Hepatocyte (in vitro differentiated cells): ENCODE measurements at regions not wholly inside any gene's neighbourhood (a gene's known extent, or its start where the extent isn't known, plus 50 kb on each side); places are given as distances from the start of the nearest gene placed in this dataset.

Experiments
- DNase-seq: peaks from one replicate; pipeline ENCODE4 v3.0.0-alpha.2; 2016; ENCODE audit warnings: low spot score
- H2AFZ ChIP-seq: fragments of 200-600 bp; sonication (generic); 2 replicates; pipeline ENCODE4 v1.6.0; 2016; ENCODE audit warnings: antibody characterized with exemption, mild to moderate bottlenecking
- H3K27ac ChIP-seq: fragments of 200-600 bp; sonication (generic); 2 replicates; pipeline ENCODE4 v1.5.1; 2016; ENCODE audit warnings: mild to moderate bottlenecking
- H3K27me3 ChIP-seq: fragments of 200-600 bp; sonication (generic); 2 replicates; pipeline ENCODE4 v1.6.1; 2016
- H3K36me3 ChIP-seq: fragments of 200-600 bp; sonication (generic); replicated peaks from 2 replicates; pipeline ENCODE4 v1.5.1; 2016; ENCODE audit warnings: low read depth; ENCODE audit not compliant: insufficient read depth
- H3K4me1 ChIP-seq: fragments of 200-600 bp; sonication (generic); 2 replicates; pipeline ENCODE4 v1.5.1; 2016; ENCODE audit warnings: mild to moderate bottlenecking, moderate library complexity; ENCODE audit not compliant: insufficient read depth
- H3K4me2 ChIP-seq: fragments of 200-600 bp; sonication (generic); 2 replicates; pipeline ENCODE4 v1.6.0; 2016
- H3K4me3 ChIP-seq: fragments of 200-600 bp; sonication (generic); 2 replicates; pipeline ENCODE4 v1.5.1; 2016; ENCODE audit warnings: mild to moderate bottlenecking
- H3K79me2 ChIP-seq: fragments of 200-600 bp; sonication (generic); 2 replicates; pipeline ENCODE4 v1.6.0; 2017; ENCODE audit warnings: mild to moderate bottlenecking
- H3K9me2 ChIP-seq: fragments of 200-600 bp; sonication (generic); replicated peaks from 2 replicates; pipeline ENCODE4 v1.6.0; 2017; ENCODE audit warnings: mild to moderate bottlenecking; ENCODE audit not compliant: insufficient read depth
- H3K9me3 ChIP-seq: fragments of 200-600 bp; sonication (generic); 2 replicates; pipeline ENCODE4 v1.5.1; 2016; ENCODE audit warnings: low read depth, mild to moderate bottlenecking
- H4K20me1 ChIP-seq: fragments of 200-600 bp; sonication (generic); 2 replicates; pipeline ENCODE4 v1.6.0; 2016; ENCODE audit warnings: mild to moderate bottlenecking; ENCODE audit not compliant: insufficient read depth, poor library complexity, severe bottlenecking
- EZH2 ChIP-seq: fragments of 200-600 bp; sonication (generic); IDR thresholded peaks from 2 replicates; pipeline ENCODE4 v1.6.1; 2016; ENCODE audit warnings: antibody characterized with exemption, mild to moderate bottlenecking, borderline replicate concordance
- EZH2phosphoT487 ChIP-seq: fragments of 200-600 bp; sonication (generic); IDR thresholded peaks from one replicate; pipeline ENCODE4 v1.6.1; 2018; ENCODE audit warnings: antibody characterized with exemption, mild to moderate bottlenecking, low read depth, moderate library complexity; ENCODE audit not compliant: unreplicated experiment, severe bottlenecking
- WGBS: methylation state at CpG from one replicate; pipeline ENCODE4 v1.1.6; 2016; ENCODE audit warnings: low lambda C conversion rate; ENCODE audit errors: missing lambda C conversion rate; 5-methylcytosine and 5-hydroxymethylcytosine counted together
- TF ChIP-seq, protein P1 (sequence below): fragments of 200-600 bp; sonication (generic); IDR thresholded peaks from 2 replicates; pipeline ENCODE4 v1.5.1; 2016; ENCODE audit warnings: antibody characterized with exemption, mild to moderate bottlenecking; ENCODE audit not compliant: poor library complexity

DNA sequence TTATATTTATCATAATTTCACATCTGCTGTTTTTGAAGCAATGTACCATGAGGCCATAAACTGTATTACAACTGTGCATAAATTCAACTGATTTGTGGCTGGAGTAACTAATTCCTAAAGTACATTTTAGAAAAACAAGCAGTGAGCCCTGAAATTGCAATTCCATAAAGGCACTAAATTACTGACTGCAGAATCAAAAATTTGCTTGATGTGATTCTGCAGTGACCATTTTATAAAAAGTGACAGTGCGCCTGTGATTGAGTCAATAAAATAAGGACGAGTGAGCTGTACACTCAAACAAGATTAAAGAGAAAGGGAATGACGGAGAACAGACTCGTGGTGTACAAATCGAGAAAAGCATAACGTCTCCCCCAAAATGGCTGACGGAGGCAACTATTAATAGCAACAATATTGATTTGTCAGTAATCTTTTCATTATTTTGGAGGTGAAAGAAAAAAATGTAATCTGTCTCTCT, 121.4 kb upstream of the MEIS2 start:
- no peaks in the 10 kb centered on the region for H3K79me2 ChIP-seq
- H3K4me2 ChIP-seq = no peak overlapping the region
- WGBS = 75% methylated on average over 7 of the region's 7 CpGs

DNA sequence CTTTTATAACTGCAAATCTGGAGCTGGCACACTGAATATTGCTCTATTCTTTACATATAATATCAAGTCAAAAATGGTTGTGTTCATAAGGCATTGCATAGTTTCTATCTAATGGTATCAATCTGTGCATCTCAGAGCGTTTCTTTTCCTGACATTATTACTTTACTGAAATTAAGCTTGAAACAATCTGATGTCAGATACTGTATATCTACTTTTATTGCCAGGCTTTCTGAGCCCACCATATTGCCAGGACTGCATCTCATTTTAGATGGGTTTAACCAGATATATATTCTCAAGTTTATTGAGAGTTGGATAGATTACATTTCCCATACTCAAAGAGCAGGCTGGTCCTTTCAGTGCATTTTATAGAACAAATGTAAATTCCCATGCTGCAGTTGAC, 122.7 kb upstream of the MEIS2 start:
- H3K4me2 ChIP-seq = no peak overlapping the region
- no peaks in the 10 kb centered on the region for H4K20me1 ChIP-seq
- no peak for DNase-seq
- no peak overlapping the region for H2AFZ ChIP-seq
- 77% methylated on average over 1 of the region's 1 CpG for WGBS
- H3K27ac ChIP-seq = no peak overlapping the region
- no peaks in the 10 kb centered on the region for H3K36me3 ChIP-seq
- H3K4me1 ChIP-seq = peaks cover 2% of the 10 kb centered on the region
- H3K9me2 ChIP-seq = no peaks in the 10 kb centered on the region
- H3K4me3 ChIP-seq = no peak overlapping the region
- TF ChIP-seq, protein P1, sequence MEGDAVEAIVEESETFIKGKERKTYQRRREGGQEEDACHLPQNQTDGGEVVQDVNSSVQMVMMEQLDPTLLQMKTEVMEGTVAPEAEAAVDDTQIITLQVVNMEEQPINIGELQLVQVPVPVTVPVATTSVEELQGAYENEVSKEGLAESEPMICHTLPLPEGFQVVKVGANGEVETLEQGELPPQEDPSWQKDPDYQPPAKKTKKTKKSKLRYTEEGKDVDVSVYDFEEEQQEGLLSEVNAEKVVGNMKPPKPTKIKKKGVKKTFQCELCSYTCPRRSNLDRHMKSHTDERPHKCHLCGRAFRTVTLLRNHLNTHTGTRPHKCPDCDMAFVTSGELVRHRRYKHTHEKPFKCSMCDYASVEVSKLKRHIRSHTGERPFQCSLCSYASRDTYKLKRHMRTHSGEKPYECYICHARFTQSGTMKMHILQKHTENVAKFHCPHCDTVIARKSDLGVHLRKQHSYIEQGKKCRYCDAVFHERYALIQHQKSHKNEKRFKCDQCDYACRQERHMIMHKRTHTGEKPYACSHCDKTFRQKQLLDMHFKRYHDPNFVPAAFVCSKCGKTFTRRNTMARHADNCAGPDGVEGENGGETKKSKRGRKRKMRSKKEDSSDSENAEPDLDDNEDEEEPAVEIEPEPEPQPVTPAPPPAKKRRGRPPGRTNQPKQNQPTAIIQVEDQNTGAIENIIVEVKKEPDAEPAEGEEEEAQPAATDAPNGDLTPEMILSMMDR = no peak
- no peaks in the 10 kb centered on the region for H3K27me3 ChIP-seq
- no peaks in the 10 kb centered on the region for H3K79me2 ChIP-seq
- no peaks in the 10 kb centered on the region for H3K9me3 ChIP-seq

More for the DNA sequence above, 121.4 kb upstream of the MEIS2 start:
- no peak for DNase-seq
- Histone ChIP-seq H3K9me2 (no peaks in the 10 kb centered on the region), H3K36me3 (no peaks in the 10 kb centered on the region), H3K27me3 (no peaks in the 10 kb centered on the region), H3K27ac (no peak overlapping the region), H3K4me3 (no peak overlapping the region), H3K4me1 (peaks cover 2% of the 10 kb centered on the region), H3K9me3 (no peaks in the 10 kb centered on the region), H2AFZ (peak overlapping the region; percentile 19), H4K20me1 (no peaks in the 10 kb centered on the region)
- TF ChIP-seq EZH2phosphoT487 (no peak), EZH2 (no peak)
- TF ChIP-seq, protein P1 = no peak

DNA sequence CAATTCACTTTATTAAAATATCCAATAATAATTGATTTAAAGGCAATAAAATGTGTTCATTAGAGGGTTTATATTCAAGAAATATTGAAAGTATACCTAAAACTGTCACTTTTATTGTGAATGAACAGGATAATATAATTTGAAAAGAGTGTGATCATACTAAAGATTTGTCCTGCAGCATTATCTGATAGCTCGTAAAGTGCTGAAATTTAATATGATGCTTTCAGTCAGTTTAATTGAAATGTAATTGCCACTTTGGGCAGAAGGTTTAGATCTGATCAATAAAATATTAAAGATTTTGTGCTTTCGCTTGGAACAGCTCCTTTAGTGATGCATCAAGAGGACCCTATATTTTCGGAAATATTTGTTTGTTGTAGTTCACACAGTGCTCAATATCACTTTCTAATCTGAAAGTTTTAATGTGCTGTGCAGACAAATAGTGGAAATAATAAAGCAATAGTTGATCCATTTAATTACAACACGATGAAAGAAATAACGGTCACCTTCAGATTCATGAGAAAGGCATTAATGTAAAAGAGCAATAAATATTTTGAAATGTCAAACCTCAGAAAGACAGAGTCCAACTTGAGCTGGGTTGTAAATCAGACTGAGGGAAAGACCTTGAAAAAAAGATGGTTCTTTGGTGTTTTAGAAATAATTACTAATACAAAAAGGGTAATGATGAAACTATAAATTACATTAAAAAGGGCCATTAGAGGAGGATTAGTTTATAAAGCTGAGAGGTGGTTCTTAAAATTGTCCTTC, 129.7 kb upstream of the MEIS2 start:
- Histone ChIP-seq H3K79me2 (no peaks in the 10 kb centered on the region), H3K27ac (no peak overlapping the region), H2AFZ (no peak overlapping the region), H3K4me3 (no peak overlapping the region), H3K9me2 (no peaks in the 10 kb centered on the region), H3K36me3 (no peaks in the 10 kb centered on the region), H3K4me1 (no peaks in the 10 kb centered on the region), H3K4me2 (no peak overlapping the region), H3K9me3 (no peaks in the 10 kb centered on the region), H3K27me3 (no peaks in the 10 kb centered on the region), H4K20me1 (no peaks in the 10 kb centered on the region)
- 93% methylated on average over 5 of the region's 5 CpGs for WGBS
- no peak for DNase-seq
- no peak for TF ChIP-seq EZH2
- TF ChIP-seq EZH2phosphoT487 = no peak
- TF ChIP-seq, protein P1 = no peak
